T-cell (primary cell): ENCODE measurements at regions not wholly inside any gene's neighbourhood (a gene's known extent, or its start where the extent isn't known, plus 50 kb on each side); places are given as distances from the start of the nearest gene placed in this dataset.

ENCODE experiments used
- ATAC-seq, 4 experiments: fragments of 200-7000 bp in 3 of 4; fragments of 150-1000 bp in 1 of 4; cut with Tn5 transposase; replicated peaks in 1 of 4; 1 replicate in 3 of 4; 2 replicates in 1 of 4; pipeline ENCODE4 v1.10.0; 2021; ENCODE audit warnings: moderate library complexity in 3 of 4, mild to moderate bottlenecking in 2 of 4, moderate number of reproducible peaks in 1 of 4
- CTCF ChIA-PET, 2 donors: fragments of 300-600 bp; sonication (Branson Sonifier 250); formaldehyde crosslinking; loops; one replicate each; lab custom pipeline; 2022; ENCODE audit warnings: antibody characterized with exemption in 2 of 2; lab: Charles Lee
- POLR2A ChIA-PET, 2 donors: fragments of 300-600 bp; sonication (Branson Sonifier 250); formaldehyde crosslinking; loops; one replicate each; lab custom pipeline; 2022; ENCODE audit warnings: antibody characterized with exemption in 2 of 2; lab: Charles Lee
- DNase-seq, 35 experiments: peaks; one replicate each; pipeline versions ENCODE4 v3.0.0 to v3.0.0-alpha.2; 2013 to 2023
- H3K27ac ChIP-seq: one replicate; pipeline ENCODE4 v1.5.1; 2013; ENCODE audit warnings: low read length
- H3K27me3 ChIP-seq, 2 experiments: replicated peaks in 1 of 2; 1 replicate in 1 of 2; 2 replicates in 1 of 2; pipeline versions ENCODE4 v1.6.1 to v1.7.0; 2013; ENCODE audit warnings: low read length in 1 of 2, mixed read lengths in 1 of 2; ENCODE audit not compliant: control insufficient read depth in 2 of 2, insufficient read depth in 2 of 2; ENCODE audit errors: extremely low read depth in 1 of 2
- H3K36me3 ChIP-seq, 2 donors: 1 replicate in 1 of 2; 2 replicates in 1 of 2; pipeline versions ENCODE4 v1.6.1 to v1.7.0; 2013; ENCODE audit warnings: low read length in 1 of 2; ENCODE audit not compliant: control insufficient read depth in 2 of 2, insufficient read depth in 1 of 2; ENCODE audit errors: extremely low read depth in 1 of 2
- H3K4me1 ChIP-seq, 2 experiments: 1 replicate in 1 of 2; 2 replicates in 1 of 2; pipeline versions ENCODE4 v1.6.1 to v1.7.0; 2013; ENCODE audit warnings: low read length in 2 of 2, mixed read lengths in 1 of 2; ENCODE audit not compliant: insufficient read depth in 2 of 2, control insufficient read depth in 1 of 2; ENCODE audit errors: extremely low read depth in 1 of 2
- H3K4me3 ChIP-seq, 2 donors: 1 replicate in 1 of 2; 2 replicates in 1 of 2; pipeline versions ENCODE4 v1.5.1 to v1.7.0; 2013; ENCODE audit warnings: mild to moderate bottlenecking in 2 of 2, low read length in 1 of 2, moderate library complexity in 1 of 2; ENCODE audit not compliant: control insufficient read depth in 1 of 2; ENCODE audit errors: extremely low read depth in 1 of 2
- H3K9me3 ChIP-seq: 2 replicates; pipeline ENCODE4 v1.7.0; 2013
- H3K27ac Mint-ChIP-seq, 2 donors: one replicate each; pipeline ENCODE4 v1.8.0; 2020 to 2021; ENCODE audit warnings: mild to moderate bottlenecking in 2 of 2, mixed read lengths in 2 of 2
- H3K27me3 Mint-ChIP-seq, 2 donors: one replicate each; pipeline ENCODE4 v1.8.0; 2021 to 2022; ENCODE audit warnings: mixed read lengths in 2 of 2
- H3K36me3 Mint-ChIP-seq: one replicate; pipeline ENCODE4 v1.8.0; 2021; ENCODE audit warnings: mixed read lengths
- H3K4me1 Mint-ChIP-seq, 3 donors: one replicate each; pipeline ENCODE4 v1.8.0; 2020 to 2022; ENCODE audit warnings: mixed read lengths in 3 of 3, mild to moderate bottlenecking in 1 of 3
- H3K4me3 Mint-ChIP-seq, 3 donors: one replicate each; pipeline ENCODE4 v1.8.0; 2020 to 2022; ENCODE audit warnings: mild to moderate bottlenecking in 3 of 3, mixed read lengths in 3 of 3, moderate library complexity in 3 of 3
- H3K9me3 Mint-ChIP-seq, 3 donors: one replicate each; pipeline ENCODE4 v1.8.0; 2020 to 2022; ENCODE audit warnings: mixed read lengths in 3 of 3
- WGBS: methylation state at CpG from one replicate; pipeline ENCODE4 v1.1.5; 2013; ENCODE audit warnings: missing lambda C conversion rate; ENCODE audit not compliant: insufficient coverage; 5-methylcytosine and 5-hydroxymethylcytosine counted together

DNA sequence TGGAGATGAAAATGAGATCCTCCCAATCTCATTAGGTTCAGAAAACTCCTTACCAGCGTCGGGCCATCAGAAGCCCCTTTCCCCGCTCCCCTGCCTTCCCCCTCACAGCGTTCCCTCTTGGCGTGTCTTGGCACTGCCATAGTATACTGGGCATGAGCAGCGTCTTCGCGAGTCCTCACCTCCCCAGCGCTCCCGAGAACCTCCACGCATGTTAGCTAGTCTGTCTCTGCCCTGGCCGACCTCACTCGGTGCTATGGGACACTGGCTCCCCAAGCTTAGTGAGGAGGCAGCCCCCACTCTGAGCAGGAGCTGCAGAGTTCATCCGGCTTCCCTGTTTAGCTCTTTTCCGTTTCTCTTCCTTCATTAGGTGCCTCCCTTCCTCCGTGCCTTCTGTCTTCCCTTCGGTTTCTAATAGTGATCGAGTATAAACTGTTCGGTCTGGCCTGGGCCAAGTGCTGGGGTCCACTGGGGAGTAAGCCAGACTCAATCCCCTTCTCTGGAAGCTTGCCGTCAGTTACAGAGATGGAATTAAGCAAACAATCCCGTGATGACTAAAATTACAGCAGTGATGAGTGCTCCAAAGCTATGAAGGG lies 63.8 kb upstream of the OPCML start:
- H3K4me3 ChIP-seq, result no peak overlapping the region
- no peaks in the 10 kb centered on the region for H3K4me1 ChIP-seq
- ChIA-PET POLR2A (no interaction called here), CTCF (no interaction called here)
- DNase-seq (no peak), ATAC-seq (no peak)
- Mint-ChIP-seq H3K4me3 (no peak overlapping the region), H3K4me1 (no peaks in the 10 kb centered on the region), H3K27ac (no peak overlapping the region), H3K27me3 (peaks cover 0 to 8% of the 10 kb centered on the region in 2 donors), H3K36me3 (no peaks in the 10 kb centered on the region), H3K9me3 (peaks cover 3 to 10% (median 10%) of the 10 kb centered on the region in 3 donors)
- H3K36me3 ChIP-seq, result no peaks in the 10 kb centered on the region
- H3K27me3 ChIP-seq, result no peaks in the 10 kb centered on the region
- WGBS, result 89% methylated on average over 21 of the region's 21 CpGs
- H3K27ac ChIP-seq, result no peak overlapping the region
- no peaks in the 10 kb centered on the region for H3K9me3 ChIP-seq

DNA sequence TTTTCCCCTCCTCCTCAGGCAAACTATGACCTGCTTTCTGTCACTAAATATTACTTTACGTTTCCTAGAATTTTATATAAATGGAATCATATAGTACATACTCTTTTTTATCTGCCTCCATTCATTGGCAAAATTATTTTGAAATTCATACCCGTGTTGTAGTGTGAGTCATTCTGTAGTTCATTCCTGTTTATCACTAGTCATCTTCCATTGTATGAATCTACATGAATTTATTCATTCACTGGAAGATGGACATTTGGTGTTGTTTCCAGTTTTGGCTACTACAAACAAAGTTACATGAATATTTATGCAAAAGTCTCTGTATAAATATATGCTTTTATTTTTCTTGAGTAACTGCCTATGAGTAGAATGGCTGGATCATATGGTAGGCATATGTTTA lies 60.7 kb upstream of the OPCML start:
- no CpG with 5 or more reads among the region's 2 CpGs for WGBS
- no peaks in the 10 kb centered on the region for H3K4me1 Mint-ChIP-seq
- H3K9me3 ChIP-seq, result no peaks in the 10 kb centered on the region
- ChIA-PET POLR2A (no interaction called here), CTCF (no interaction called here)
- no peak overlapping the region for H3K4me3 Mint-ChIP-seq
- no peaks in the 10 kb centered on the region for H3K36me3 ChIP-seq
- DNase-seq, result no peak
- ATAC-seq, result no peak
- no peak overlapping the region for H3K27ac ChIP-seq
- no peaks in the 10 kb centered on the region for H3K36me3 Mint-ChIP-seq
- H3K4me1 ChIP-seq, result no peaks in the 10 kb centered on the region
- H3K27me3 Mint-ChIP-seq, result peaks cover 0 to 5% of the 10 kb centered on the region in 2 donors
- H3K9me3 Mint-ChIP-seq, result peaks cover 3 to 10% (median 10%) of the 10 kb centered on the region in 3 donors
- no peaks in the 10 kb centered on the region for H3K27me3 ChIP-seq
- no peak overlapping the region for H3K27ac Mint-ChIP-seq
- no peak overlapping the region for H3K4me3 ChIP-seq

DNA sequence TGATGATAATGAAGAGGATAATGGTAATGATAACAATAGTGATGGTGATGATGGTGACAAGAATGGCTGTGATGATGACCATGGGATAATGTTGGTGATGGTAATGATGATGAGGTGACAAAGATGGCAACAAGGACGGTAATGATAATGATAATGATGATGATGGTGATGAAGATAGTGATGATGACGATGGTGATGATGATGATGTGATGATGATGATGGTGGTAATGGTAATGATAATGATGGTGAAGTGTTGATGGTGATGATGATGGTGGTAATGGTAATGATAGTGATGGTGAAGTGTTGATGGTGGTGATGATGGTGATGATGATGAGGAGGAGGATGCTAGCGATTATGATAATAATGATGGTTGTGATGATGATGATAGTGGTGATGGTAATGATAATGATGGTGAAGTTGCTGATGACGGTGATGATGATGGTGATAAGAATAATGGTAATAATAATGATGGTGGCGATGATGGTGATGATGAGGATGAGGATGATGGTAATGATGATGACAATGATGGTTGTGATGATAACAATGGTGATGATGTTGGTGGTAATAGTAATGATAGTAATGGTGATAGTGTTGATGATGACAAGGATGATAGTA lies 54.7 kb upstream of the OPCML start:
- no peaks in the 10 kb centered on the region for H3K9me3 ChIP-seq
- Mint-ChIP-seq H3K4me3 (no peak overlapping the region), H3K4me1 (no peaks in the 10 kb centered on the region), H3K9me3 (peaks cover 0 to 4% (median 3%) of the 10 kb centered on the region in 3 donors), H3K27ac (no peak overlapping the region), H3K27me3 (no peaks in the 10 kb centered on the region), H3K36me3 (no peaks in the 10 kb centered on the region)
- H3K4me1 ChIP-seq, result no peaks in the 10 kb centered on the region
- no peak overlapping the region for H3K27ac ChIP-seq
- H3K4me3 ChIP-seq, result no peak overlapping the region
- 95% methylated on average over 5 of the region's 5 CpGs for WGBS
- H3K36me3 ChIP-seq, result no peaks in the 10 kb centered on the region
- CTCF ChIA-PET, result no interaction called here
- POLR2A ChIA-PET, result no interaction called here
- DNase-seq (no peak), ATAC-seq (no peak)
- H3K27me3 ChIP-seq, result no peaks in the 10 kb centered on the region

DNA sequence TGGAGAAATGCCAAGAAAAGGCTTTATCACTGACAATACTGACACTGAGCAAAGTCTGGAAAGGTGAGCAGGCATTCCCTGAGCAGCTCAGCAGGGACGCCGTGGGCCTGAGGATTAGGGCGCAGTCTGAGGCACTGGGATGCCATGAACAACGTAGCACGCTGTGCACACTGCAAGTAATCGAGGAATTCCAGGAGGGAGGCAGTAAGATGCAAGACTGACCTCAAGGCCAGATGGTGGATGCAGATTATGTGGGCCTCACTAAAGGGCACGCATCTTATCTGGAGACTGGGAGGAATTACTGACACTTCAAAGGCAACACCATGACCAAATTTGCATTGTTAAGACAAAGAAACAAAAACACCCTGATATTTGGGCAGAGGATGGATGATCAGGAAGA lies 50.4 kb upstream of the OPCML start:
- Mint-ChIP-seq H3K9me3 (peaks cover 3 to 5% (median 4%) of the 10 kb centered on the region in 3 donors), H3K27me3 (peaks cover 0 to 2% of the 10 kb centered on the region in 2 donors), H3K27ac (no peak overlapping the region), H3K36me3 (no peaks in the 10 kb centered on the region), H3K4me3 (no peak overlapping the region), H3K4me1 (no peaks in the 10 kb centered on the region)
- no peak overlapping the region for H3K4me3 ChIP-seq
- ChIA-PET CTCF (no interaction called here), POLR2A (no interaction called here)
- H3K27me3 ChIP-seq, result peaks cover 0 to 2% of the 10 kb centered on the region in 2 experiments
- H3K9me3 ChIP-seq, result no peaks in the 10 kb centered on the region
- WGBS, result 88% methylated on average over 4 of the region's 7 CpGs
- no peaks in the 10 kb centered on the region for H3K4me1 ChIP-seq
- H3K36me3 ChIP-seq, result no peaks in the 10 kb centered on the region
- no peak overlapping the region for H3K27ac ChIP-seq
- ATAC-seq (no peak), DNase-seq (no peak)

DNA sequence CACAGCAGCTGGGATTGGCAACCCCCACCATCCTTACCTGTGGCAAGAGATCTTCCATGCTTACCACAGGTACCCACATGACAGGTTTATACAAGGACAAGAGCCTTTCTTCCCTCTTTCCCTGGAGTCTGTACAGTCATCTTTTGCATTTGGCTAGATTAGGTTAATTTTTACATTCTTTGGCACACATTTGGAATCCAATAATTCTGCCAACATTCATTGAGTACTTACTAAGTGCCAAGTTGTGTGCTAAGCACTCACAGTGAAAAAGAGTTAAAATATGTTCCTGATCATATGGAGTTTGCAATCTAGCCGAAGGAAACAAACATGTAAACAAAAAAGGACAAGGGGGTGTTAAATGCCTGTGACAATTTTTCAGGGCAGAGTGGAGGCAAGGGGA lies 50.0 kb upstream of the OPCML start:
- ChIA-PET CTCF (no interaction called here), POLR2A (no interaction called here)
- DNase-seq (no peak), ATAC-seq (no peak)
- Mint-ChIP-seq H3K9me3 (peaks cover 3 to 5% (median 4%) of the 10 kb centered on the region in 3 donors), H3K27me3 (peaks cover 0 to 2% of the 10 kb centered on the region in 2 donors), H3K4me3 (no peak overlapping the region), H3K4me1 (no peaks in the 10 kb centered on the region), H3K27ac (no peak overlapping the region), H3K36me3 (no peaks in the 10 kb centered on the region)
- peaks cover 0 to 2% of the 10 kb centered on the region in 2 experiments for H3K27me3 ChIP-seq
- H3K4me1 ChIP-seq, result no peaks in the 10 kb centered on the region
- no peak overlapping the region for H3K4me3 ChIP-seq
- WGBS, result 85% methylated on average over 1 of the region's 1 CpG
- no peaks in the 10 kb centered on the region for H3K36me3 ChIP-seq
- no peak overlapping the region for H3K27ac ChIP-seq
- H3K9me3 ChIP-seq, result no peaks in the 10 kb centered on the region
